NOMO-1 (cell line): ENCODE measurements at regions not wholly inside any gene's neighbourhood (a gene's known extent, or its start where the extent isn't known, plus 50 kb on each side); places are given as distances from the start of the nearest gene placed in this dataset.

ENCODE experiments used
- DNase-seq, 2 experiments: peaks; one replicate each; lab custom pipeline; 2025; ENCODE audit not compliant: unreplicated experiment in 2 of 2; lab: John Stamatoyannopoulos, UW

GRCh38 chr2:62305421-62306176 is 109.7 kb downstream of the B3GNT2 start:
- no peak for DNase-seq

GRCh38 chr2:62304429-62305417 is 108.8 kb downstream of the B3GNT2 start:
- peak; percentile 88 to 92 for DNase-seq

- peak; percentile 46 to 86 for DNase-seq
These were observed 107.9 kb downstream of the B3GNT2 start for GRCh38 chr2:62303788-62304187.

GRCh38 chr2:62302631-62303435 is 106.9 kb downstream of the B3GNT2 start:
- no peak for DNase-seq

- no peak for DNase-seq
These were observed 105.0 kb downstream of the B3GNT2 start for GRCh38 chr2:62300925-62301324.

GRCh38 chr2:62297624-62298010 is 101.7 kb downstream of the B3GNT2 start:
- DNase-seq = no peak

GRCh38 chr2:62296832-62297623 is 101.1 kb downstream of the B3GNT2 start:
- DNase-seq = no peak

GRCh38 chr2:62296034-62296831 is 100.3 kb downstream of the B3GNT2 start:
- no peak for DNase-seq

GRCh38 chr2:62293490-62294271 is 97.8 kb downstream of the B3GNT2 start:
- DNase-seq = no peak

GRCh38 chr2:62293151-62293489 is 97.2 kb downstream of the B3GNT2 start:
- no peak for DNase-seq

GRCh38 chr2:62292190-62292589 is 96.3 kb downstream of the B3GNT2 start:
- no peak for DNase-seq

- DNase-seq = no peak
These were observed 95.7 kb downstream of the B3GNT2 start for GRCh38 chr2:62291517-62292137.

GRCh38 chr2:62291052-62291451 is 95.1 kb downstream of the B3GNT2 start:
- DNase-seq = no peak

GRCh38 chr2:62287899-62288880 is 92.3 kb downstream of the B3GNT2 start:
- peak; percentile 39 to 48 for DNase-seq

- peak in 1 of 2 experiments; percentile 6 for DNase-seq
These were observed 91.4 kb downstream of the B3GNT2 start for GRCh38 chr2:62287282-62287681.

GRCh38 chr2:62286089-62286785 is 90.3 kb downstream of the B3GNT2 start:
- no peak for DNase-seq
